Epithelial cell of esophagus (primary cell): ENCODE measurements at regions not wholly inside any gene's neighbourhood (a gene's known extent, or its start where the extent isn't known, plus 50 kb on each side); places are given as distances from the start of the nearest gene placed in this dataset.

Experiments
- DNase-seq: peaks from one replicate; pipeline ENCODE4 v3.0.0; 2010; ENCODE audit warnings: low read depth
- H3K4me3 ChIP-seq: 2 replicates; pipeline ENCODE4 v1.5.1; 2011; ENCODE audit warnings: mild to moderate bottlenecking, low read length, control low read depth
- TF ChIP-seq, protein P1 (sequence below): IDR thresholded peaks from 2 replicates; pipeline ENCODE4 v1.5.1; 2011; ENCODE audit warnings: low read depth, mild to moderate bottlenecking, low read length, control low read depth, inconsistent platforms; ENCODE audit not compliant: insufficient read depth; ENCODE audit errors: missing control alignments

DNA sequence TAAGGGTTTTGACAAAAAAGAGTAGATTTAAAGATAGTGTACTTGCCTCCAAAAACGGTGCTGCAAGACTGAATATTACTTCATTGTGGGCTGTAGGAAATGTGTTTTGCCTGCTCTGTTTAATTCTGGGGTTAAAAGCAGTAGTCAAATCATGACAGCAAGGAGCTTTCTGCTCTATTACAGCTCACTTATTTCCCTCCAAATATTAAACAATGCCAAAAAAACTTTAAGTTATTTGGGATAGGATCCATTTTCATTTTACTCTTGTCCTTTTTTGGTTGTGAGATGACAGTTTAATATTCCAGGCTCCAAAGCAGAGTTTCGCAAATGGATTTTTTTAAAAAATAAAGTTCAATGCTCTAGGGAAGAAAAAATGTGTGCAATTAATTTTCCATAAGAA lies 340.4 kb upstream of the RGMB start:
- TF ChIP-seq, protein P1, sequence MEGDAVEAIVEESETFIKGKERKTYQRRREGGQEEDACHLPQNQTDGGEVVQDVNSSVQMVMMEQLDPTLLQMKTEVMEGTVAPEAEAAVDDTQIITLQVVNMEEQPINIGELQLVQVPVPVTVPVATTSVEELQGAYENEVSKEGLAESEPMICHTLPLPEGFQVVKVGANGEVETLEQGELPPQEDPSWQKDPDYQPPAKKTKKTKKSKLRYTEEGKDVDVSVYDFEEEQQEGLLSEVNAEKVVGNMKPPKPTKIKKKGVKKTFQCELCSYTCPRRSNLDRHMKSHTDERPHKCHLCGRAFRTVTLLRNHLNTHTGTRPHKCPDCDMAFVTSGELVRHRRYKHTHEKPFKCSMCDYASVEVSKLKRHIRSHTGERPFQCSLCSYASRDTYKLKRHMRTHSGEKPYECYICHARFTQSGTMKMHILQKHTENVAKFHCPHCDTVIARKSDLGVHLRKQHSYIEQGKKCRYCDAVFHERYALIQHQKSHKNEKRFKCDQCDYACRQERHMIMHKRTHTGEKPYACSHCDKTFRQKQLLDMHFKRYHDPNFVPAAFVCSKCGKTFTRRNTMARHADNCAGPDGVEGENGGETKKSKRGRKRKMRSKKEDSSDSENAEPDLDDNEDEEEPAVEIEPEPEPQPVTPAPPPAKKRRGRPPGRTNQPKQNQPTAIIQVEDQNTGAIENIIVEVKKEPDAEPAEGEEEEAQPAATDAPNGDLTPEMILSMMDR, result no peak
- no peak for DNase-seq
- no peak overlapping the region for H3K4me3 ChIP-seq

- no peak overlapping the region for H3K4me3 ChIP-seq
- peak; percentile 54 for DNase-seq
- TF ChIP-seq, protein P1, result no peak
These were observed 339.8 kb upstream of the RGMB start for GRCh38 chr5:98433673-98434072.

DNA sequence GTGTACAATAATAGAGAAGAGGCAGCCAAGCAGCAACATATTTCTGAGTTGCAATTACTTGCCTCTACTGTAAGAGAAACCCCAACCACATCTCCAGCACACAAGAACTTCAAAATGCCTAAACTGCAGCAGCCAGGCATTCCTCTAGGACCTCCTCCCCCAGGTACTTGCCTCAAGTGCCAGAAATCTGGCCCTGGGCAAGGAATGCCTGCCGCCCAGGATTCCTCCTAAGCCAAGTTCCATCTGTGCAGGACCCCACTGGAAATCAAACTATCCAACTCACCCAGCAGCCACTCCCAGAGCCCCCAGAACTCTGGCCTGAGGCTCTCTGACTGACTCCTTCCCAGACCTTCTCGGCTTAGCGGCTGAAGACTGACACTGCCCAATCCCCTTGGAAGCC lies 336.8 kb upstream of the RGMB start:
- H3K4me3 ChIP-seq, result no peak overlapping the region
- no peak for DNase-seq
- TF ChIP-seq, protein P1, result no peak

DNA sequence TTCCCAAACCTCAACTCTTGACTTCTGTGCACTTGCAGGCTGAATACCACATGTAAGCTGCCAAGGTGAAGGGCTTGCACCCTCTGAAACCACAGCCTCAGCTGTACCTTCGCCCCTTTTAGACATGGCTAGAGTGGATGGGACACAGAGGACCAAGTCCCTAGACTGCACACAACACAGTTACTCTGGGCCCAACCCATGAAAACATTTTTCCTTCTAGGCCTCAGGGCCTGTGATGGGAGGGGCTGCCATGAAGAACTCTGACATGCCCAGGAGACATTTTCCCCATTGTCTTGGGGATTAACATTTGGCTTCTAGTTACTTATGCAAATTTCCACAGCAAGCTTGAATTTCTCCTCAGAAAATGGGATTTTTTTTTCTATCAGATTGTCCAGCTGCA lies 331.0 kb upstream of the RGMB start:
- no peak overlapping the region for H3K4me3 ChIP-seq
- TF ChIP-seq, protein P1, result no peak

GRCh38 chr5:98443881-98444280 lies 329.6 kb upstream of the RGMB start:
- TF ChIP-seq, protein P1, result no peak
- no peak overlapping the region for H3K4me3 ChIP-seq
- DNase-seq, result no peak

More for the DNA sequence above, 331.0 kb upstream of the RGMB start:
- DNase-seq, result no peak

DNA sequence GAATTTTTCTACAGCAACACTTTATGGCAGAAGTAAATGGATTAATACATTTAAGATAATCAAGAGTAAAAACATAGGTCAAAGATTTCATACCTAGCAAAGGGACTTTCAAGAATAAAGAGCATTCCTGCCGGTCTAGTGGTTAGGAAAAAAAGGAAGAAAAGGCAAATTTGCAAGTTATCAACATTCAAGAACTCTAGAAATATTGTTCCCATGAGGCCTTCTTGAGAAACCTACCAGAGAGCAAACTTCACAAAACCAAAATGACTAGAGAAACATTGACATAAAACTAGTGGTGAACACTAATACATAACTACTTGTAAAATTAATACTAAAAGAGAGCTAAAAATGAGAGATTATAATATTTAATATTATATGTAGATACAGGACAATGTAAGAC lies 320.2 kb upstream of the RGMB start:
- H3K4me3 ChIP-seq, result no peak overlapping the region
- TF ChIP-seq, protein P1, result no peak
- no peak for DNase-seq

DNA sequence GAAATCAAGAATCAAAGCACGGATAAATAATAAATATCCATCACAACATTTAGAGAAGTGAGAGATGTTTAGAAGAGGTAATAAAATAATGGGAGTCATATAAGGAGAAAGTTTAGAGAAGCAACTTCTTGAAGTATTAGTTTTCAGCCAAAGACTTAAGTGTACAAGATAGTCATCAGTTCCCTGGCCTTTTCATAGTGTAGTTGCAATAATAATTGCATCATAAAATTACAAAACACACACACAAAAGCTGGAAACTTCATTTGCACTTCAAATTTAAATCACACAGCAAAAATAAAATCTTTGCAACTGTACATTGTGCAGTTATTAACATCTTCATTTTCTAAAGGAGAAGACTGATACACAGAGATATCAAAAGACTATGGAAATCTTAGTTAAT lies 319.1 kb upstream of the RGMB start:
- TF ChIP-seq, protein P1, result no peak
- H3K4me3 ChIP-seq, result no peak overlapping the region
- peak; percentile 50 for DNase-seq
